H1 (cell line): ENCODE measurements at regions not wholly inside any gene's neighbourhood (a gene's known extent, or its start where the extent isn't known, plus 50 kb on each side); places are given as distances from the start of the nearest gene placed in this dataset.

Experiments
- CTCF ChIA-PET: fragments of 300-600 bp; sonication (Branson Sonifier 250); formaldehyde crosslinking; loops from one replicate; lab custom pipeline; 2021; ENCODE audit not compliant: partially characterized antibody; lab: Charles Lee
- POLR2A ChIA-PET: fragments of 300-600 bp; sonication (Branson Sonifier 250); formaldehyde crosslinking; loops from one replicate; lab custom pipeline; 2021; ENCODE audit warnings: inconsistent platforms; ENCODE audit not compliant: partially characterized antibody; lab: Charles Lee
- DNase-seq, 2 experiments: peaks; one replicate each; pipeline versions ENCODE4 v3.0.0 to v3.0.0-alpha.2; 2010 to 2022; ENCODE audit warnings: low spot score in 2 of 2, low read depth in 1 of 2, mixed read lengths in 1 of 2
- FAIRE-seq: peaks from 2 replicates; lab custom pipeline; 2011; peaks lifted over from hg19 to GRCh38; lab: Jason Lieb, UNC
- H2AFZ ChIP-seq: 2 replicates; pipeline ENCODE4 v1.8.1; 2012; ENCODE audit warnings: low read length, inconsistent platforms
- H2AK5ac ChIP-seq: 2 replicates; pipeline ENCODE4 v1.6.1; 2013; ENCODE audit warnings: low read depth, low read length
- H2BK120ac ChIP-seq: replicated peaks from 2 replicates; pipeline ENCODE3; 2013; ENCODE audit warnings: low read depth, low read length, inconsistent platforms
- H2BK12ac ChIP-seq: 2 replicates; pipeline ENCODE4 v1.6.1; 2013; ENCODE audit warnings: low read depth, low read length
- H2BK15ac ChIP-seq: 2 replicates; pipeline ENCODE4 v1.6.1; 2013; ENCODE audit warnings: low read length
- H2BK20ac ChIP-seq: 2 replicates; pipeline ENCODE4 v1.6.1; 2013; ENCODE audit warnings: low read length
- H2BK5ac ChIP-seq: 2 replicates; pipeline ENCODE4 v1.6.1; 2013; ENCODE audit warnings: low read depth, low read length
- H3K14ac ChIP-seq: 2 replicates; pipeline ENCODE4 v1.6.1; 2013; ENCODE audit warnings: inconsistent platforms; ENCODE audit not compliant: insufficient read length
- H3K18ac ChIP-seq: 2 replicates; pipeline ENCODE4 v1.6.1; 2013; ENCODE audit warnings: low read length; ENCODE audit errors: extremely low read depth
- H3K23ac ChIP-seq: 2 replicates; pipeline ENCODE4 v1.6.1; 2013; ENCODE audit warnings: inconsistent platforms; ENCODE audit not compliant: insufficient read length
- H3K23me2 ChIP-seq: 2 replicates; pipeline ENCODE4 v1.6.1; 2013; ENCODE audit warnings: low read depth, low read length
- H3K27ac ChIP-seq: 2 replicates; pipeline ENCODE4 v1.6.1; 2011; ENCODE audit warnings: low read depth, low read length, inconsistent platforms
- H3K27me3 ChIP-seq, 4 experiments: replicated peaks in 1 of 4; 1 replicate in 1 of 4; 2 replicates in 3 of 4; pipeline versions ENCODE4 v1.6.1 to v1.8.1; 2011 to 2013; ENCODE audit warnings: low read length in 3 of 4, mild to moderate bottlenecking in 3 of 4, inconsistent platforms in 2 of 4, mixed read lengths in 2 of 4, moderate library complexity in 1 of 4; ENCODE audit not compliant: control insufficient read depth in 3 of 4, insufficient read depth in 3 of 4; ENCODE audit errors: extremely low read depth in 1 of 4
- H3K36me3 ChIP-seq, 4 experiments: 2 replicates each; pipeline versions ENCODE4 v1.6.1 to v1.8.1; 2011 to 2013; ENCODE audit warnings: mild to moderate bottlenecking in 4 of 4, low read length in 3 of 4, moderate library complexity in 2 of 4, control low read depth in 1 of 4, inconsistent platforms in 1 of 4; ENCODE audit not compliant: insufficient read depth in 4 of 4, control insufficient read depth in 2 of 4
- H3K4ac ChIP-seq: replicated peaks from 2 replicates; pipeline ENCODE3; 2013; ENCODE audit warnings: low read length, low read depth, mixed read lengths, inconsistent platforms; ENCODE audit not compliant: insufficient read length
- H3K4me1 ChIP-seq, 4 experiments: replicated peaks in 1 of 4; 1 replicate in 1 of 4; 2 replicates in 3 of 4; pipeline versions ENCODE4 v1.6.1 to v1.8.1; 2011 to 2013; ENCODE audit warnings: low read length in 3 of 4, inconsistent platforms in 2 of 4, mixed read lengths in 1 of 4; ENCODE audit not compliant: insufficient read depth in 4 of 4, control insufficient read depth in 3 of 4
- H3K4me2 ChIP-seq, 2 experiments: 2 replicates each; pipeline versions ENCODE4 v1.6.1 to v1.8.1; 2011 to 2013; ENCODE audit warnings: low read depth in 2 of 2, low read length in 2 of 2, control low read depth in 1 of 2, inconsistent platforms in 1 of 2, mild to moderate bottlenecking in 1 of 2; ENCODE audit not compliant: insufficient read depth in 1 of 2
- H3K4me3 ChIP-seq, 4 experiments: fragments of 200-600, 300-600 bp in 1 of 4; sonication (generic), shearing (Covaris generic), sonication (Bioruptor Twin) in 1 of 4; 2 replicates each; pipeline versions ENCODE4 v1.5.1 to v1.8.1; 2011 to 2016; ENCODE audit warnings: low read length in 4 of 4, low read depth in 3 of 4, control low read depth in 2 of 4, inconsistent platforms in 2 of 4, mild to moderate bottlenecking in 2 of 4, mixed read lengths in 1 of 4, moderate library complexity in 1 of 4; ENCODE audit not compliant: insufficient read depth in 2 of 4; ENCODE audit errors: extremely low read depth in 1 of 4
- H3K56ac ChIP-seq: replicated peaks from 2 replicates; pipeline ENCODE3; 2013; ENCODE audit warnings: low read depth, mild to moderate bottlenecking, mixed read lengths, low read length, inconsistent platforms; ENCODE audit not compliant: insufficient read length
- H3K79me1 ChIP-seq: 2 replicates; pipeline ENCODE4 v1.6.1; 2013; ENCODE audit warnings: low read depth, low read length, control low read depth
- H3K79me2 ChIP-seq, 2 experiments: 2 replicates each; pipeline versions ENCODE4 v1.6.1 to v1.8.1; 2012 to 2013; ENCODE audit warnings: low read length in 2 of 2, mild to moderate bottlenecking in 2 of 2, inconsistent platforms in 1 of 2; ENCODE audit not compliant: insufficient read depth in 2 of 2, control insufficient read depth in 1 of 2
- H3K9ac ChIP-seq, 4 experiments: replicated peaks in 1 of 4; 1 replicate in 1 of 4; 2 replicates in 3 of 4; pipeline versions ENCODE4 v1.6.1 to v1.8.1; 2011 to 2013; ENCODE audit warnings: low read depth in 3 of 4, low read length in 3 of 4, control low read depth in 2 of 4, mild to moderate bottlenecking in 2 of 4, moderate library complexity in 2 of 4, inconsistent platforms in 1 of 4; ENCODE audit errors: extremely low read depth in 1 of 4
- H3K9me3 ChIP-seq, 2 experiments: 2 replicates each; pipeline versions ENCODE4 v1.6.1 to v1.8.1; 2012 to 2013; ENCODE audit warnings: mild to moderate bottlenecking in 2 of 2, moderate library complexity in 2 of 2, control low read depth in 1 of 2, inconsistent platforms in 1 of 2, low read depth in 1 of 2, low read length in 1 of 2, mixed read lengths in 1 of 2; ENCODE audit not compliant: insufficient read depth in 2 of 2
- H4K20me1 ChIP-seq, 2 experiments: replicated peaks in 1 of 2; 2 replicates each; pipeline versions ENCODE3 to v1.8.1; 2011 to 2013; ENCODE audit warnings: inconsistent platforms in 2 of 2, low read length in 2 of 2, mild to moderate bottlenecking in 1 of 2; ENCODE audit not compliant: insufficient read depth in 2 of 2, control insufficient read depth in 1 of 2
- H4K5ac ChIP-seq: 2 replicates; pipeline ENCODE4 v1.6.1; 2013; ENCODE audit warnings: low read length, low read depth, mixed read lengths, inconsistent platforms; ENCODE audit not compliant: insufficient read length
- H4K8ac ChIP-seq: 2 replicates; pipeline ENCODE4 v1.8.0; 2013; ENCODE audit warnings: mild to moderate bottlenecking, moderate library complexity, low read length, inconsistent platforms; ENCODE audit not compliant: insufficient read depth; ENCODE audit errors: extremely low read depth
- H4K91ac ChIP-seq: replicated peaks from 2 replicates; pipeline ENCODE3; 2013; ENCODE audit warnings: low read length, mixed read lengths, inconsistent platforms; ENCODE audit not compliant: insufficient read length
- CTCF ChIP-seq, 3 experiments: IDR thresholded peaks; 1 replicate in 2 of 3; 2 replicates in 1 of 3; pipeline versions ENCODE4 v1.5.1 to v1.6.1; 2011; ENCODE audit warnings: low read length in 3 of 3, mild to moderate bottlenecking in 3 of 3, inconsistent platforms in 2 of 3, low read depth in 1 of 3, moderate library complexity in 1 of 3; ENCODE audit not compliant: insufficient read depth in 1 of 3; ENCODE audit errors: control extremely low read depth in 1 of 3
- E2F6 ChIP-seq: IDR thresholded peaks from 2 replicates; pipeline ENCODE4 v1.6.1; 2012; ENCODE audit warnings: inconsistent platforms
- GABPA ChIP-seq: IDR thresholded peaks from 2 replicates; pipeline ENCODE4 v1.6.1; 2011; ENCODE audit warnings: mild to moderate bottlenecking, low read length, moderate library complexity, borderline replicate concordance; ENCODE audit not compliant: insufficient read depth
- GTF2F1 ChIP-seq: IDR thresholded peaks from 2 replicates; pipeline ENCODE4 v1.6.1; 2012; ENCODE audit warnings: low read depth, low read length, improper control_type of control experiment, borderline replicate concordance
- MAX ChIP-seq: IDR thresholded peaks from 2 replicates; pipeline ENCODE4 v1.6.1; 2012; ENCODE audit warnings: inconsistent platforms
- POLR2AphosphoS5 ChIP-seq: IDR thresholded peaks from 2 replicates; pipeline ENCODE4 v1.6.1; 2011; ENCODE audit warnings: low read depth, low read length
- POU5F1 ChIP-seq: IDR thresholded peaks from 2 replicates; pipeline ENCODE4 v1.6.1; 2011; ENCODE audit warnings: low read depth, mild to moderate bottlenecking, low read length, moderate library complexity
- RBBP5 ChIP-seq: IDR thresholded peaks from 2 replicates; pipeline ENCODE4 v1.7.1; 2012; ENCODE audit warnings: low read depth, mild to moderate bottlenecking, inconsistent platforms, low read length, moderate library complexity, borderline replicate concordance
- WGBS, 2 experiments: shearing (Covaris generic) in 1 of 2; methylation state at CpG; one replicate each; pipeline versions ENCODE4 v1.1.6 to v1.1.7; 2013 to 2015; ENCODE audit warnings: low lambda C conversion rate in 2 of 2, mixed read lengths in 2 of 2, inconsistent platforms in 1 of 2, low coverage in 1 of 2, missing lambda C conversion rate in 1 of 2; ENCODE audit not compliant: insufficient replicate concordance in 2 of 2, insufficient coverage in 1 of 2, insufficient read length in 1 of 2; ENCODE audit errors: extremely low coverage in 1 of 2, missing lambda C conversion rate in 1 of 2; 5-methylcytosine and 5-hydroxymethylcytosine counted together

GRCh38 chr9:19631181-19631580 is 157.7 kb downstream of the SLC24A2 start:
- no peak overlapping the region for H2BK12ac ChIP-seq
- H2AK5ac ChIP-seq = no peak overlapping the region
- no peak overlapping the region for H3K9ac ChIP-seq
- H4K8ac ChIP-seq = no peak overlapping the region
- H3K4me1 ChIP-seq = peaks cover 0 to 3% (median 0%) of the 10 kb centered on the region in 4 experiments; a peak in 1 of 7 replicates
- no peaks in the 10 kb centered on the region for H3K23me2 ChIP-seq
- no peak overlapping the region for H2BK5ac ChIP-seq
- H3K14ac ChIP-seq = no peak overlapping the region
- no peak overlapping the region for H3K18ac ChIP-seq
- no peak for FAIRE-seq
- H2AFZ ChIP-seq = no peak overlapping the region
- H3K36me3 ChIP-seq = no peaks in the 10 kb centered on the region
- H3K4ac ChIP-seq = no peak overlapping the region
- no peaks in the 10 kb centered on the region for H3K27me3 ChIP-seq
- no peak overlapping the region for H2BK120ac ChIP-seq
- no peak overlapping the region for H4K91ac ChIP-seq
- no peak overlapping the region for H3K56ac ChIP-seq
- no peak overlapping the region for H3K23ac ChIP-seq
- no peaks in the 10 kb centered on the region for H4K20me1 ChIP-seq
- no peak overlapping the region for H3K4me3 ChIP-seq
- no peaks in the 10 kb centered on the region for H3K79me1 ChIP-seq
- H2BK20ac ChIP-seq = no peak overlapping the region
- WGBS, 2 experiments = 87% methylated on average over 3 of the region's 3 CpGs; no CpG with 5 or more reads in 1 of the 2 experiments
- TF ChIP-seq POU5F1 (no peak), RBBP5 (no peak), MAX (no peak), POLR2AphosphoS5 (no peak), CTCF (IDR thresholded peaks at IDR 0.05; ENCODE audit: control extremely low read depth in 1 of 3, insufficient read depth in 1 of 3, low read depth in 1 of 3, low read length in 3 of 3) (no peak), GTF2F1 (no peak), GABPA (no peak), E2F6 (no peak)
- no peak for DNase-seq
- H2BK15ac ChIP-seq = no peak overlapping the region
- no peaks in the 10 kb centered on the region for H3K79me2 ChIP-seq
- H3K9me3 ChIP-seq = no peaks in the 10 kb centered on the region
- no peak overlapping the region for H4K5ac ChIP-seq
- ChIA-PET POLR2A (no interaction called here), CTCF (interaction anchor here (0.9 to 5.1 kb wide), 6 partner anchors 11 to 61 kb away, joined by 3 to 64 read pairs (median 4); no protein-coding TSS in a partner anchor)
- H3K4me2 ChIP-seq = no peak overlapping the region
- no peak overlapping the region for H3K27ac ChIP-seq
